GM23338 (cell line): ENCODE measurements at regions not wholly inside any gene's neighbourhood (a gene's known extent, or its start where the extent isn't known, plus 50 kb on each side); places are given as distances from the start of the nearest gene placed in this dataset.

Experiments
- ATAC-seq: fragments of 200-7000 bp; cut with Tn5 transposase; 3 replicates; pipeline ENCODE4 v1.9.1; 2020
- DNase-seq: peaks from one replicate; pipeline ENCODE4 v3.0.0-alpha.2; 2015; ENCODE audit warnings: low spot score
- H2AFZ ChIP-seq: fragments of 200-600 bp; sonication (generic); 2 replicates; pipeline ENCODE4 v1.8.0; 2016; ENCODE audit warnings: antibody characterized with exemption, mild to moderate bottlenecking, moderate library complexity
- H3F3A ChIP-seq: fragments of 200-600 bp; sonication (generic); replicated peaks from 2 replicates; pipeline ENCODE4 v1.8.0; 2017; ENCODE audit warnings: antibody characterized with exemption, mixed run types, low read depth
- H3K27ac ChIP-seq: fragments of 200-600 bp; sonication (generic); 2 replicates; pipeline ENCODE4 v1.6.1; 2016; ENCODE audit warnings: low read depth
- H3K27me3 ChIP-seq: fragments of 200-600 bp; sonication (generic); 2 replicates; pipeline ENCODE4 v1.8.0; 2016; ENCODE audit warnings: mild to moderate bottlenecking, mixed run types, moderate library complexity; ENCODE audit not compliant: insufficient read depth
- H3K36me3 ChIP-seq: fragments of 200-600 bp; sonication (generic); 2 replicates; pipeline ENCODE4 v1.8.0; 2016; ENCODE audit warnings: mild to moderate bottlenecking; ENCODE audit not compliant: insufficient read depth
- H3K4me1 ChIP-seq: fragments of 200-600 bp; sonication (generic); 2 replicates; pipeline ENCODE4 v1.8.0; 2016; ENCODE audit warnings: mild to moderate bottlenecking, moderate library complexity; ENCODE audit not compliant: insufficient read depth
- H3K4me2 ChIP-seq: fragments of 200-600 bp; sonication (generic); 2 replicates; pipeline ENCODE4 v1.7.1; 2017; ENCODE audit warnings: mixed run types
- H3K4me3 ChIP-seq: fragments of 200-600 bp; sonication (generic); 2 replicates; pipeline ENCODE4 v1.6.1; 2016; ENCODE audit warnings: mixed run types
- H3K79me2 ChIP-seq: fragments of 200-600 bp; sonication (generic); replicated peaks from 2 replicates; pipeline ENCODE4 v1.8.0; 2017; ENCODE audit warnings: mild to moderate bottlenecking; ENCODE audit not compliant: insufficient read depth
- H3K9me2 ChIP-seq: fragments of 200-600 bp; sonication (generic); 2 replicates; pipeline ENCODE4 v1.8.0; 2017; ENCODE audit not compliant: insufficient read depth
- H4K20me1 ChIP-seq: fragments of 200-600 bp; sonication (generic); replicated peaks from 2 replicates; pipeline ENCODE4 v1.8.0; 2017; ENCODE audit warnings: mild to moderate bottlenecking; ENCODE audit not compliant: insufficient read depth
- H3K27ac Mint-ChIP-seq: 2 replicates; pipeline ENCODE4 v1.8.0; 2020; ENCODE audit warnings: inconsistent platforms, mild to moderate bottlenecking, moderate library complexity, mixed read lengths
- H3K27me3 Mint-ChIP-seq: 3 replicates; pipeline ENCODE4 v1.8.0; 2022; ENCODE audit warnings: low read depth, mild to moderate bottlenecking, moderate library complexity, mixed read lengths, inconsistent platforms; ENCODE audit not compliant: insufficient read depth, poor library complexity
- H3K36me3 Mint-ChIP-seq: 3 replicates; pipeline ENCODE4 v1.8.0; 2021; ENCODE audit warnings: low read depth, mild to moderate bottlenecking, inconsistent platforms, moderate library complexity, mixed read lengths
- H3K4me1 Mint-ChIP-seq: 3 replicates; pipeline ENCODE4 v1.8.0; 2020; ENCODE audit warnings: mild to moderate bottlenecking, inconsistent platforms, mixed read lengths
- H3K4me3 Mint-ChIP-seq: 3 replicates; pipeline ENCODE4 v1.8.0; 2021; ENCODE audit warnings: moderate library complexity, mild to moderate bottlenecking, inconsistent platforms, mixed read lengths
- H3K9me3 Mint-ChIP-seq: 3 replicates; pipeline ENCODE4 v1.8.0; 2020; ENCODE audit warnings: moderate library complexity, mild to moderate bottlenecking, inconsistent platforms, mixed read lengths
- CREB1 ChIP-seq: fragments of 250-450 bp; sonication (Bioruptor Pico); IDR thresholded peaks from 2 replicates; pipeline ENCODE4 v1.5.0; 2020; ENCODE audit warnings: low read depth, mild to moderate bottlenecking, moderate library complexity
- EZH2 ChIP-seq: fragments of 200-600 bp; sonication (generic); IDR thresholded peaks from one replicate; pipeline ENCODE4 v1.8.0; 2017; ENCODE audit warnings: antibody characterized with exemption, mild to moderate bottlenecking, low read depth; ENCODE audit not compliant: unreplicated experiment
- EZH2phosphoT487 ChIP-seq: fragments of 200-600 bp; sonication (generic); IDR thresholded peaks from one replicate; pipeline ENCODE4 v1.8.1; 2018; ENCODE audit warnings: antibody characterized with exemption; ENCODE audit not compliant: unreplicated experiment
- JUNB ChIP-seq: IDR thresholded peaks from one replicate; pipeline ENCODE4 v1.6.1; 2016; ENCODE audit warnings: antibody characterized with exemption; ENCODE audit not compliant: unreplicated experiment
- NANOG ChIP-seq: IDR thresholded peaks from 2 replicates; pipeline ENCODE4 v1.6.1; 2016; ENCODE audit warnings: antibody characterized with exemption, borderline replicate concordance
- POLR2AphosphoS5 ChIP-seq: IDR thresholded peaks from 2 replicates; pipeline ENCODE4 v1.6.1; 2016; ENCODE audit warnings: antibody characterized with exemption, low read depth
- STAT1 ChIP-seq: IDR thresholded peaks from one replicate; pipeline ENCODE4 v1.6.1; 2016; ENCODE audit warnings: antibody characterized with exemption; ENCODE audit not compliant: unreplicated experiment
- ZNF114 ChIP-seq: fragments of 250-450 bp; sonication (Bioruptor Pico); IDR thresholded peaks from 2 replicates; pipeline ENCODE4 v1.5.0; 2020; ENCODE audit warnings: mild to moderate bottlenecking, moderate library complexity
- ZNF331 ChIP-seq: fragments of 250-450 bp; sonication (Bioruptor Pico); IDR thresholded peaks from 2 replicates; pipeline ENCODE4 v1.5.0; 2020; ENCODE audit warnings: low read depth, mild to moderate bottlenecking, moderate library complexity
- TF ChIP-seq, protein P1 (sequence below): IDR thresholded peaks from 2 replicates; pipeline ENCODE4 v1.6.1; 2016; ENCODE audit warnings: antibody characterized with exemption
- TF ChIP-seq, protein P2 (sequence below): IDR thresholded peaks from one replicate; pipeline ENCODE4 v1.6.1; 2018; ENCODE audit warnings: antibody characterized with exemption; ENCODE audit not compliant: unreplicated experiment
- TF ChIP-seq, protein P3 (sequence below), 2 experiments: fragments of 200-600 bp in 1 of 2; sonication (generic) in 1 of 2; conservative IDR thresholded peaks; 2 replicates each; pipeline versions ENCODE4 v1.5.1 to v1.6.1; 2016 to 2017; ENCODE audit warnings: antibody characterized with exemption in 2 of 2, low read depth in 2 of 2, mild to moderate bottlenecking in 2 of 2, moderate library complexity in 1 of 2

DNA sequence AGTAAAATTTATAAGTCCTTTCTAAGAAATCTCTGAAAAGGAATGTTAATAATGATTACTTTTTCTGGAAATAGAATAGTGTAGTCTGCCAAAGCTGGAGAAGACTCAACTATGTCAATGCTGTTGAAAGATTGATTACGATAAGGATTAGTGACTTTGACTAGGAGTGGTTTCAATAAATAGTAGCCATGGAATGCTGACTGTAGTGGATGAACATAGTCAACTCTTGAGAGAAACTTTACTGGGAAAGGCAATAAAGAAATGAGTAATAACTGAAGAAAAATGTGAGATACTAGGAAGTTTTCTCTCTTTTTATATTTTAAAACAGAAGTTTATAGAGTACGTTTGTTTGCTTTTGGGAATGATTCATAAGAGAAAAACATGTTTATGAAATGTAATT, 105.0 kb upstream of the CDK13 start (continued):
- TF ChIP-seq, protein P1, sequence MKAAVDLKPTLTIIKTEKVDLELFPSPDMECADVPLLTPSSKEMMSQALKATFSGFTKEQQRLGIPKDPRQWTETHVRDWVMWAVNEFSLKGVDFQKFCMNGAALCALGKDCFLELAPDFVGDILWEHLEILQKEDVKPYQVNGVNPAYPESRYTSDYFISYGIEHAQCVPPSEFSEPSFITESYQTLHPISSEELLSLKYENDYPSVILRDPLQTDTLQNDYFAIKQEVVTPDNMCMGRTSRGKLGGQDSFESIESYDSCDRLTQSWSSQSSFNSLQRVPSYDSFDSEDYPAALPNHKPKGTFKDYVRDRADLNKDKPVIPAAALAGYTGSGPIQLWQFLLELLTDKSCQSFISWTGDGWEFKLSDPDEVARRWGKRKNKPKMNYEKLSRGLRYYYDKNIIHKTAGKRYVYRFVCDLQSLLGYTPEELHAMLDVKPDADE = no peak
- no peak for TF ChIP-seq NANOG

DNA sequence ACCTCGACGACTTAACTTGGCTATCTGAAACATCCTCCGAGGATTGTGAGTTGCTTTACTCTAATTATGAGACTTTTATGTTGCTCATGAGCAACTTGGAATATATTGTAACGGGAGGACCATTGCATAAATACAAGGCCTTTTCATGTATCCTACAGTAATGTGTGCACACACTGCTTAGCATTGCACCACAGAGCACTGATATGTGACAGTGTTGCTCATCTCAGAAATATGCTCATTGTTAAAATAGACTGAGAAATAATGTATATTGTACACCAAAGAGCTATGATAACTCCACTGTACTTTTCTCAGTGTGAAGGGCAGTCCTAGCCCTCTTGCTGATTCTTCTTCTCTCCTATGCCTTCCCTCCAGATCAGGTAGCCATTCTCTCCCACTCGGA, 102.8 kb upstream of the CDK13 start:
- Mint-ChIP-seq H3K9me3 (no peaks in the 10 kb centered on the region), H3K4me3 (no peak overlapping the region), H3K27ac (no peak overlapping the region), H3K36me3 (no peaks in the 10 kb centered on the region), H3K27me3 (no peaks in the 10 kb centered on the region), H3K4me1 (no peaks in the 10 kb centered on the region)
- H3K36me3 ChIP-seq = no peaks in the 10 kb centered on the region
- no peaks in the 10 kb centered on the region for H3F3A ChIP-seq
- H3K27ac ChIP-seq = no peak overlapping the region
- H3K27me3 ChIP-seq = no peaks in the 10 kb centered on the region
- no peak for ATAC-seq
- DNase-seq = no peak
- H3K4me1 ChIP-seq = no peaks in the 10 kb centered on the region
- no peak overlapping the region for H2AFZ ChIP-seq
- peaks cover 10% of the 10 kb centered on the region; the same call in 1 of the 2 replicates for H3K9me2 ChIP-seq
- no peak overlapping the region for H3K4me3 ChIP-seq
- no peak overlapping the region for H3K4me2 ChIP-seq
- no peaks in the 10 kb centered on the region for H4K20me1 ChIP-seq
- TF ChIP-seq ZNF331 (no peak), EZH2phosphoT487 (no peak), EZH2 (no peak), NANOG (no peak)
- no peaks in the 10 kb centered on the region for H3K79me2 ChIP-seq

DNA sequence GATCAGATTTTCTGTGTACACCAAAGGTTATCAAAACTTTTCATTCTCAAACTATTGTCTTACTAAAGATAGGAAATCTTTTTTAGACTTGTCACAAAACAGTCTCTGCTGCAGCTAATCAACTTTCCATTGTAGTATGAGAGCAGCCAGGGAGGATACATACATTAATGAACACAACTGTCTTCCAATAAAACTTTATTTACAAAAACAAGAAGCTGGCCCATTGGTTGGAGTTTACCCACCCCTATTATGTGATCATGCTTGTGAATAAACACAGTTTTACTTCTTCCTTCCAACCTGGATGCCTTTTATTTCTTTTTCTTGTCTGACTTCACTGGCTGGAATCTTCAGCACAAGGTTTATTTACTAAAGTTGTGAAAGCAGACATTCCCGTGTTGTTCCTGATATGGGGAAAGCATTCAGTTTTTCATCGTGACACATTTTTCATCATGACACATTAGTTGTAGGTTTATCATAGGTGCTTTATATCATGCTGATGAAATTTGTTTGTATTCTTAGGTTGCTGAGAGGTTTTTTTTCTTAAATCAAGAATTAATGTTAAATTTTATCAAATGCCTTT, 98.5 kb upstream of the CDK13 start:
- peaks cover 19% of the 10 kb centered on the region for H3K27me3 Mint-ChIP-seq
- TF ChIP-seq EZH2phosphoT487 (no peak), NANOG (no peak), ZNF331 (no peak), JUNB (no peak), CREB1 (CRISPR knock-in tag) (no peak), ZNF114 (CRISPR knock-in tag) (no peak), POLR2AphosphoS5 (no peak), STAT1 (no peak)
- TF ChIP-seq, protein P2, sequence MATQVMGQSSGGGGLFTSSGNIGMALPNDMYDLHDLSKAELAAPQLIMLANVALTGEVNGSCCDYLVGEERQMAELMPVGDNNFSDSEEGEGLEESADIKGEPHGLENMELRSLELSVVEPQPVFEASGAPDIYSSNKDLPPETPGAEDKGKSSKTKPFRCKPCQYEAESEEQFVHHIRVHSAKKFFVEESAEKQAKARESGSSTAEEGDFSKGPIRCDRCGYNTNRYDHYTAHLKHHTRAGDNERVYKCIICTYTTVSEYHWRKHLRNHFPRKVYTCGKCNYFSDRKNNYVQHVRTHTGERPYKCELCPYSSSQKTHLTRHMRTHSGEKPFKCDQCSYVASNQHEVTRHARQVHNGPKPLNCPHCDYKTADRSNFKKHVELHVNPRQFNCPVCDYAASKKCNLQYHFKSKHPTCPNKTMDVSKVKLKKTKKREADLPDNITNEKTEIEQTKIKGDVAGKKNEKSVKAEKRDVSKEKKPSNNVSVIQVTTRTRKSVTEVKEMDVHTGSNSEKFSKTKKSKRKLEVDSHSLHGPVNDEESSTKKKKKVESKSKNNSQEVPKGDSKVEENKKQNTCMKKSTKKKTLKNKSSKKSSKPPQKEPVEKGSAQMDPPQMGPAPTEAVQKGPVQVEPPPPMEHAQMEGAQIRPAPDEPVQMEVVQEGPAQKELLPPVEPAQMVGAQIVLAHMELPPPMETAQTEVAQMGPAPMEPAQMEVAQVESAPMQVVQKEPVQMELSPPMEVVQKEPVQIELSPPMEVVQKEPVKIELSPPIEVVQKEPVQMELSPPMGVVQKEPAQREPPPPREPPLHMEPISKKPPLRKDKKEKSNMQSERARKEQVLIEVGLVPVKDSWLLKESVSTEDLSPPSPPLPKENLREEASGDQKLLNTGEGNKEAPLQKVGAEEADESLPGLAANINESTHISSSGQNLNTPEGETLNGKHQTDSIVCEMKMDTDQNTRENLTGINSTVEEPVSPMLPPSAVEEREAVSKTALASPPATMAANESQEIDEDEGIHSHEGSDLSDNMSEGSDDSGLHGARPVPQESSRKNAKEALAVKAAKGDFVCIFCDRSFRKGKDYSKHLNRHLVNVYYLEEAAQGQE = no peak
- TF ChIP-seq, protein P3, sequence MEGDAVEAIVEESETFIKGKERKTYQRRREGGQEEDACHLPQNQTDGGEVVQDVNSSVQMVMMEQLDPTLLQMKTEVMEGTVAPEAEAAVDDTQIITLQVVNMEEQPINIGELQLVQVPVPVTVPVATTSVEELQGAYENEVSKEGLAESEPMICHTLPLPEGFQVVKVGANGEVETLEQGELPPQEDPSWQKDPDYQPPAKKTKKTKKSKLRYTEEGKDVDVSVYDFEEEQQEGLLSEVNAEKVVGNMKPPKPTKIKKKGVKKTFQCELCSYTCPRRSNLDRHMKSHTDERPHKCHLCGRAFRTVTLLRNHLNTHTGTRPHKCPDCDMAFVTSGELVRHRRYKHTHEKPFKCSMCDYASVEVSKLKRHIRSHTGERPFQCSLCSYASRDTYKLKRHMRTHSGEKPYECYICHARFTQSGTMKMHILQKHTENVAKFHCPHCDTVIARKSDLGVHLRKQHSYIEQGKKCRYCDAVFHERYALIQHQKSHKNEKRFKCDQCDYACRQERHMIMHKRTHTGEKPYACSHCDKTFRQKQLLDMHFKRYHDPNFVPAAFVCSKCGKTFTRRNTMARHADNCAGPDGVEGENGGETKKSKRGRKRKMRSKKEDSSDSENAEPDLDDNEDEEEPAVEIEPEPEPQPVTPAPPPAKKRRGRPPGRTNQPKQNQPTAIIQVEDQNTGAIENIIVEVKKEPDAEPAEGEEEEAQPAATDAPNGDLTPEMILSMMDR (conservative IDR thresholded peaks at IDR 0.05; ENCODE audit: low read depth in 2 of 2) = no peak

More for the DNA sequence above, 98.5 kb upstream of the CDK13 start:
- no peak overlapping the region for H3K27ac Mint-ChIP-seq
- H3K27ac ChIP-seq = no peak overlapping the region
- H3F3A ChIP-seq = no peaks in the 10 kb centered on the region
- H3K4me1 ChIP-seq = 0 out of 2 replicates have a peak, but pooled peaks cover 4% of the 10 kb centered on the region
- no peaks in the 10 kb centered on the region for H3K36me3 ChIP-seq
- H3K79me2 ChIP-seq = no peaks in the 10 kb centered on the region
- H3K9me2 ChIP-seq = no peaks in the 10 kb centered on the region
- DNase-seq = no peak
- H2AFZ ChIP-seq = no peak overlapping the region
- H3K4me3 ChIP-seq = no peak overlapping the region
- no peaks in the 10 kb centered on the region for H3K36me3 Mint-ChIP-seq
- no peak overlapping the region for H3K4me3 Mint-ChIP-seq
- H4K20me1 ChIP-seq = no peaks in the 10 kb centered on the region
- no peak for ATAC-seq
- peaks cover 3% of the 10 kb centered on the region; the same call in 2 of the 3 replicates for H3K4me1 Mint-ChIP-seq
- H3K4me2 ChIP-seq = no peak overlapping the region
- H3K9me3 Mint-ChIP-seq = no peaks in the 10 kb centered on the region
- H3K27me3 ChIP-seq = peaks cover 25% of the 10 kb centered on the region
